A549 (cell line): ENCODE measurements at regions not wholly inside any gene's neighbourhood (a gene's known extent, or its start where the extent isn't known, plus 50 kb on each side); places are given as distances from the start of the nearest gene placed in this dataset.

Source experiments
- ATAC-seq, 2 experiments: fragments of 200-7000 bp in 1 of 2; fragments of >200 bp in 1 of 2; cut with Nextera tagmentation in 1 of 2; cut with Tn5 transposase in 1 of 2; 3 replicates each; pipeline versions ENCODE4 v1.8.0 to v1.9.1; 2018 to 2020; ENCODE audit warnings: mild to moderate bottlenecking in 1 of 2, moderate library complexity in 1 of 2
- CTCF ChIA-PET: fragments of 300-600 bp; sonication (Branson Sonifier 250); formaldehyde crosslinking; extraction: SDS; loops from one replicate; lab custom pipeline; 2021; ENCODE audit warnings: antibody characterized with exemption, inconsistent platforms; lab: Yijun Ruan, JAX
- POLR2A ChIA-PET: fragments of 350-600 bp; formaldehyde crosslinking; extraction: SDS; loops from one replicate; lab custom pipeline; 2021; ENCODE audit warnings: antibody characterized with exemption, inconsistent platforms; lab: Yijun Ruan, JAX
- DNase-seq, 2 experiments: peaks; one replicate each; pipeline versions ENCODE4 v3.0.0 to v3.0.0-alpha.2; 2011 to 2016; ENCODE audit warnings: low read depth in 1 of 2, low spot score in 1 of 2
- FAIRE-seq: peaks from 2 replicates; lab custom pipeline; 2011; peaks lifted over from hg19 to GRCh38; lab: Jason Lieb, UNC
- H3K27ac ChIP-seq, 2 experiments: fragments of >200 bp; sonication (Bioruptor Twin); formaldehyde crosslinking; 3 replicates each; pipeline ENCODE4 v1.5.1; 2016 to 2017
- H3K4me1 ChIP-seq: fragments of >200 bp; sonication (Bioruptor Twin); formaldehyde crosslinking; 3 replicates; pipeline ENCODE4 v1.6.1; 2016
- H3K4me2 ChIP-seq: fragments of >200 bp; sonication (Bioruptor Twin); formaldehyde crosslinking; 3 replicates; pipeline ENCODE4 v1.6.1; 2016
- H3K4me3 ChIP-seq: fragments of >200 bp; sonication (Bioruptor Twin); formaldehyde crosslinking; 3 replicates; pipeline ENCODE4 v1.5.1; 2016
- H3K9me3 ChIP-seq: fragments of >200 bp; sonication (Bioruptor Twin); formaldehyde crosslinking; 3 replicates; pipeline ENCODE4 v1.6.1; 2016
- CBX8 ChIP-seq: fragments of 200-600 bp; sonication (generic); IDR thresholded peaks from 2 replicates; pipeline ENCODE4 v1.6.1; 2016
- GATA3 ChIP-seq: IDR thresholded peaks from 2 replicates; pipeline ENCODE4 v1.6.1; 2012; ENCODE audit warnings: borderline replicate concordance
- HDAC2 ChIP-seq: fragments of 200-600 bp; sonication (generic); IDR thresholded peaks from 2 replicates; pipeline ENCODE4 v1.6.1; 2016
- HEYL ChIP-seq: fragments of 250-450 bp; sonication (Bioruptor Pico); IDR thresholded peaks from 2 replicates; pipeline ENCODE4 v1.8.0; 2021; ENCODE audit warnings: mild to moderate bottlenecking, moderate library complexity
- HMGXB4 ChIP-seq: fragments of 250-450 bp; sonication (Bioruptor Pico); IDR thresholded peaks from 2 replicates; pipeline ENCODE4 v1.5.0; 2021; ENCODE audit warnings: mild to moderate bottlenecking, moderate library complexity, borderline replicate concordance
- HOXB13 ChIP-seq: fragments of 250-450 bp; sonication (Bioruptor Pico); IDR thresholded peaks from 2 replicates; pipeline ENCODE4 v1.5.0; 2020; ENCODE audit warnings: low read depth, mild to moderate bottlenecking, moderate library complexity
- JUNB ChIP-seq: fragments of >200 bp; sonication (Bioruptor Twin); formaldehyde crosslinking; IDR thresholded peaks from 2 replicates; pipeline ENCODE4 v1.6.1; 2016
- RAD21 ChIP-seq, 2 experiments: fragments of >200 bp in 1 of 2; sonication (Bioruptor Twin) in 1 of 2; formaldehyde crosslinking in 1 of 2; IDR thresholded peaks in 1 of 2; conservative IDR thresholded peaks in 1 of 2; 2 replicates in 1 of 2; 3 replicates in 1 of 2; pipeline ENCODE4 v1.6.1; 2012 to 2018; ENCODE audit warnings: inconsistent platforms in 1 of 2
- RCOR1 ChIP-seq: fragments of 150-350 bp; IDR thresholded peaks from 2 replicates; pipeline ENCODE4 v1.6.1; 2014; ENCODE audit warnings: antibody characterized with exemption, low read length, low read depth
- REST ChIP-seq: fragments of 200-600 bp; sonication (generic); IDR thresholded peaks from 2 replicates; pipeline ENCODE4 v1.6.1; 2016; ENCODE audit warnings: antibody characterized with exemption, mild to moderate bottlenecking, moderate library complexity
- RFX5 ChIP-seq: fragments of 450-650 bp; IDR thresholded peaks from 2 replicates; pipeline ENCODE4 v1.7.1; 2014; ENCODE audit warnings: antibody characterized with exemption, mild to moderate bottlenecking, moderate library complexity
- TFCP2L1 ChIP-seq: fragments of 250-450 bp; sonication (Bioruptor Pico); IDR thresholded peaks from 2 replicates; pipeline ENCODE4 v1.5.0; 2021; ENCODE audit warnings: mild to moderate bottlenecking
- ZC3H11A ChIP-seq: fragments of 450-650 bp; IDR thresholded peaks from 2 replicates; pipeline ENCODE4 v1.6.1; 2014; ENCODE audit warnings: antibody characterized with exemption, mild to moderate bottlenecking
- ZNF302 ChIP-seq: fragments of 250-450 bp; sonication (Bioruptor Pico); IDR thresholded peaks from 2 replicates; pipeline ENCODE4 v1.9.0; 2021; ENCODE audit warnings: inconsistent platforms, mild to moderate bottlenecking, moderate library complexity
- ZSCAN20 ChIP-seq: fragments of 250-450 bp; sonication (Bioruptor Pico); IDR thresholded peaks from 2 replicates; pipeline ENCODE4 v1.8.0; 2022; ENCODE audit warnings: mild to moderate bottlenecking, moderate library complexity
- WGBS: methylation state at CpG from one replicate; pipeline ENCODE4 v1.1.6; 2017; ENCODE audit errors: missing lambda C conversion rate; 5-methylcytosine and 5-hydroxymethylcytosine counted together
- TF ChIP-seq, protein P1 (sequence below): fragments of >200 bp; sonication (Bioruptor Twin); formaldehyde crosslinking; IDR thresholded peaks from 3 replicates; pipeline ENCODE4 v1.6.1; 2016
- TF ChIP-seq, protein P2 (sequence below): fragments of 250-450 bp; sonication (Bioruptor Pico); IDR thresholded peaks from 2 replicates; pipeline ENCODE4 v1.5.0; 2020; ENCODE audit warnings: low read depth, mild to moderate bottlenecking, moderate library complexity

DNA sequence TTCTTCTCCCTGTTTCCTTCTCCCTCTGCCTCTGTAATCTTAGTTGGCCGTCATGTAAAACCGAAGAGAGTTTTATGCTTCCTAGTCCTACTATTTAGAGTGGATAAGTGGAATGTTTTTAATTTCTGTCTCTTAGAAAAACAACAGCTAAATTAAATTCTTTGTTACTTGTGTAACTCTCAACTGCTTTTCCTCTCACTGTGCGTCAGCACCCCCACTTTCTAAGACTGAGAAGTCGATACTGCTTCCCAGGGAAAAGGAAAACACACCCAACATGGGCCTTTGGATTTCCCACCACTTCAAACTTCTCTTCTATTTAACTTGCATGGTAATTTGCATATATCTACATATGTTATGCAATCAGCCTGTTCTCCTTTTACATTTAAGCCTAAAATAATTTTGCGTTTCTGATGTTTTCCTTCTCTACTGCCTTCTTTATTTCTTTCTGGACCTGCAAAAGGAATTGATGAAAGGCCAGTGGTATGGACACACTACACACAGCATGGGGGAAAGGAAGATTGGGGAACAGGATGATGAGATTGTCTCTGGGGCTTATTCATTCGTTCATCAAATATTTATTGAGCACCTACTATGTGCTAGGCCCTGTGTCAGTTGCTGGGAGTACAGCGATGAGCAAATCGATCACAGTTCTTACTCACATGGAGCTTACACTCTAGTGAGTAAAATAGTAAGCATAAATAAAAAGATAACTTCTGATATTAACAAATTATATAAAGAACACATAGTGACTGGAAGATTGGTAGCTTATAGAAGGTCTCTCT is 52.5 kb upstream of the CTNNA1 start (continued):
- no peak for TF ChIP-seq HOXB13 (CRISPR knock-in tag)
- no peak for TF ChIP-seq HDAC2
- no peak for TF ChIP-seq HMGXB4 (CRISPR knock-in tag)
- TF ChIP-seq, protein P1, sequence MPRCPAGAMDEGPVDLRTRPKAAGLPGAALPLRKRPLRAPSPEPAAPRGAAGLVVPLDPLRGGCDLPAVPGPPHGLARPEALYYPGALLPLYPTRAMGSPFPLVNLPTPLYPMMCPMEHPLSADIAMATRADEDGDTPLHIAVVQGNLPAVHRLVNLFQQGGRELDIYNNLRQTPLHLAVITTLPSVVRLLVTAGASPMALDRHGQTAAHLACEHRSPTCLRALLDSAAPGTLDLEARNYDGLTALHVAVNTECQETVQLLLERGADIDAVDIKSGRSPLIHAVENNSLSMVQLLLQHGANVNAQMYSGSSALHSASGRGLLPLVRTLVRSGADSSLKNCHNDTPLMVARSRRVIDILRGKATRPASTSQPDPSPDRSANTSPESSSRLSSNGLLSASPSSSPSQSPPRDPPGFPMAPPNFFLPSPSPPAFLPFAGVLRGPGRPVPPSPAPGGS, result no peak

- ChIA-PET POLR2A (no interaction called here), CTCF (interaction anchor here (0.6 to 1.9 kb wide), 3 partner anchors 11 to 237 kb away, joined by 3 to 6 read pairs (median 4); no protein-coding TSS in a partner anchor)
- WGBS, result 84% methylated on average over 2 of the region's 2 CpGs
- FAIRE-seq (no peak), ATAC-seq (peak; percentile 23 to 38; a peak in 3 of 6 replicates), DNase-seq (no peak)
- TF ChIP-seq, protein P2, sequence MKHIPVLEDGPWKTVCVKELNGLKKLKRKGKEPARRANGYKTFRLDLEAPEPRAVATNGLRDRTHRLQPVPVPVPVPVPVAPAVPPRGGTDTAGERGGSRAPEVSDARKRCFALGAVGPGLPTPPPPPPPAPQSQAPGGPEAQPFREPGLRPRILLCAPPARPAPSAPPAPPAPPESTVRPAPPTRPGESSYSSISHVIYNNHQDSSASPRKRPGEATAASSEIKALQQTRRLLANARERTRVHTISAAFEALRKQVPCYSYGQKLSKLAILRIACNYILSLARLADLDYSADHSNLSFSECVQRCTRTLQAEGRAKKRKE (CRISPR knock-in tag), result no peak
- TF ChIP-seq REST (no peak), RCOR1 (no peak), ZNF302 (no peak), JUNB (no peak), TFCP2L1 (CRISPR knock-in tag) (no peak), HOXB13 (CRISPR knock-in tag) (no peak), RAD21 (conservative IDR thresholded peaks at IDR 0.05 in 1 of 2, IDR thresholded peaks at IDR 0.05 in 1 of 2) (no peak)
- Histone ChIP-seq H3K4me3 (no peak overlapping the region), H3K9me3 (no peaks in the 10 kb centered on the region), H3K4me2 (no peak overlapping the region), H3K4me1 (no peaks in the 10 kb centered on the region; the same call in 2 of the 3 replicates), H3K27ac (no peak overlapping the region)
These were observed 53.7 kb upstream of the CTNNA1 start for GRCh38 chr5:138699482-138699881.

- FAIRE-seq, result no peak
- Histone ChIP-seq H3K4me3 (no peak overlapping the region), H3K27ac (no peak overlapping the region), H3K4me2 (no peak overlapping the region), H3K4me1 (no peaks in the 10 kb centered on the region; the same call in 2 of the 3 replicates), H3K9me3 (no peaks in the 10 kb centered on the region)
- no peak for ATAC-seq
- ChIA-PET POLR2A (no interaction called here), CTCF (interaction anchor here (1.9 kb wide), 1 partner anchor 57 kb away, joined by 6 read pairs; no protein-coding TSS in a partner anchor)
- 78% methylated on average over 5 of the region's 5 CpGs for WGBS
- no peak for DNase-seq
- no peak for TF ChIP-seq ZC3H11A
- TF ChIP-seq JUNB, result no peak
- no peak for TF ChIP-seq REST
- TF ChIP-seq ZSCAN20 (CRISPR knock-in tag), result no peak
- no peak for TF ChIP-seq HEYL (CRISPR knock-in tag)
- no peak for TF ChIP-seq GATA3
- TF ChIP-seq TFCP2L1 (CRISPR knock-in tag), result no peak
- TF ChIP-seq, protein P1, result no peak
- no peak for TF ChIP-seq RFX5
- TF ChIP-seq HMGXB4 (CRISPR knock-in tag), result no peak
- TF ChIP-seq CBX8, result no peak
These were observed 54.5 kb upstream of the CTNNA1 start for GRCh38 chr5:138698713-138699112.
